ENCODE measurements at regions not wholly inside any gene's neighbourhood (a gene's known extent, or its start where the extent isn't known, plus 50 kb on each side); places are given as distances from the start of the nearest gene placed in this dataset.

DNA sequence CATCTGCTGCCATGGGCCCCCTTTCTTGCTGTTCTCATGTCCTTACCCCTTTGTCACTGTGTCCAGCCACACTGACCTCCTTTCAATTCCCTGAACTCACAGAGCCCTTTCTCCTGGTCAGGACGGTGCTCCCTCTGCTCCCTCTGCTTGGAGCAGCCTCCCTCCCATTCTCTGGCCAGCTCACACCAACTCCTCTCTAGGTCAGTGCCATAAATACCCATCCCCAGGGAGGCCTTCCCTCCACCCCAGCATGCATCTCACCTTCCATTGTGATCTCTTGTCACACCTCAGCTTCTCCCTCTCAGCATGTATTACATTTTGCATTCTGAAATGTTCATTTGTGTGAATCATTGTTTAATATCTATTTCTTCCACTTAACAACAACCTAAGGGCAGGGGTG is 50.9 kb upstream of the PRNP start:
- BruUV-seq (replicated peaks), result no TSS peak
- Histone ChIP-seq H3K9me3 (ENCODE audit: control insufficient read depth in 1 of 2, insufficient read depth in 1 of 2, low read depth in 1 of 2, low read length in 2 of 2) (no peaks in the 10 kb centered on the region), H3K4me2 (ENCODE audit: low read length) (no peak overlapping the region), H3K4me1 (ENCODE audit: control insufficient read depth in 1 of 2, insufficient read depth in 2 of 2, low read length in 2 of 2) (no peaks in the 10 kb centered on the region), H3K9ac (ENCODE audit: low read length) (no peak overlapping the region), H3K36me3 (ENCODE audit: control insufficient read depth in 1 of 2, insufficient read depth in 2 of 2, low read length in 2 of 2) (no peaks in the 10 kb centered on the region), H3K4me3 (replicated peaks in 1 of 2; ENCODE audit: low read depth in 1 of 2, low read length in 2 of 2) (no peak overlapping the region), H4K20me1 (ENCODE audit: insufficient read depth) (no peaks in the 10 kb centered on the region), H3K79me2 (ENCODE audit: insufficient read depth, low read length) (no peaks in the 10 kb centered on the region), H3K9me2 (ENCODE audit: insufficient read depth) (no peaks in the 10 kb centered on the region), H3K27me3 (ENCODE audit: insufficient read depth, low read length) (no peaks in the 10 kb centered on the region), H3K27ac (ENCODE audit: low read depth, low read length) (no peak overlapping the region), H2AFZ (ENCODE audit: low read depth, low read length, poor library complexity, severe bottlenecking) (no peak overlapping the region)
- CTCF ChIA-PET, result no interaction called here
- POLR2A ChIA-PET, result no interaction called here
- DNase-seq (ENCODE audit: low read depth, low spot score) (no peak), ATAC-seq (no peak)
- intact Hi-C loops (cut with micrococcal nuclease), result no loop called here
- no peak for TF ChIP-seq SP1 (IDR thresholded peaks at IDR 0.05; ENCODE audit: low read depth)
- TF ChIP-seq RAD21 (IDR thresholded peaks at IDR 0.05; ENCODE audit: low read depth), result no peak
- RAD21 ChIA-PET (ENCODE audit: low non-redundant PET in 1 of 2, low total read pairs in 2 of 2, uncharacterized antibody in 2 of 2, unreplicated experiment in 2 of 2), result no interaction called here

DNA sequence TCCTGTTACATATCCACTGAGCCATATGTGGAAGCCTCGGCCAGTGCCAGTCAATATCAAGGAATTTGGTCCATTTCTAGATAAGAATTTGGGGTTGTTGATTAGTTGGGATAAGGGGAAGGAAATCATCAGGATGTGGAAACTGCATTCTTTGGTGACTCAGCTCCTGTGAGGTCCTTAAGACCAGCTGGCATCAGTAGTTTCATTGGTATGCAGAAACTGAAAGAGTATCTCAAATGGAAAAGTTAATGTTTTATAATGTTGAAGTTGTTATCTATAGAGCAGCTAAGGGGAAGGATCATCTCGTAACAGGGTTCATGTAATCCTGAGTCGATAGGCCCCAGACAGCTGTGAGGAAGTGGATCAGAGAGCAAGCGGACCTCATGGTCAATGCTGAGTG is 52.5 kb upstream of the PRNP start:
- Histone ChIP-seq H3K4me3 (replicated peaks in 1 of 2; ENCODE audit: low read depth in 1 of 2, low read length in 2 of 2) (no peak overlapping the region), H3K27ac (ENCODE audit: low read depth, low read length) (no peak overlapping the region), H3K9ac (ENCODE audit: low read length) (no peak overlapping the region), H3K79me2 (ENCODE audit: insufficient read depth, low read length) (no peaks in the 10 kb centered on the region), H4K20me1 (ENCODE audit: insufficient read depth) (no peaks in the 10 kb centered on the region), H3K4me2 (ENCODE audit: low read length) (no peak overlapping the region), H3K36me3 (ENCODE audit: control insufficient read depth in 1 of 2, insufficient read depth in 2 of 2, low read length in 2 of 2) (no peaks in the 10 kb centered on the region), H3K4me1 (ENCODE audit: control insufficient read depth in 1 of 2, insufficient read depth in 2 of 2, low read length in 2 of 2) (no peaks in the 10 kb centered on the region), H3K27me3 (ENCODE audit: insufficient read depth, low read length) (no peaks in the 10 kb centered on the region), H3K9me2 (ENCODE audit: insufficient read depth) (no peaks in the 10 kb centered on the region), H2AFZ (ENCODE audit: low read depth, low read length, poor library complexity, severe bottlenecking) (no peak overlapping the region), H3K9me3 (ENCODE audit: control insufficient read depth in 1 of 2, insufficient read depth in 1 of 2, low read depth in 1 of 2, low read length in 2 of 2) (no peaks in the 10 kb centered on the region)
- DNase-seq (ENCODE audit: low read depth, low spot score) (no peak), ATAC-seq (no peak)
- ChIA-PET POLR2A (no interaction called here), CTCF (no interaction called here), RAD21 (ENCODE audit: low non-redundant PET in 1 of 2, low total read pairs in 2 of 2, uncharacterized antibody in 2 of 2, unreplicated experiment in 2 of 2) (no interaction called here)
- BruUV-seq (replicated peaks), result no TSS peak
- intact Hi-C loops (cut with micrococcal nuclease), result no loop called here
- TF ChIP-seq ZFX (IDR thresholded peaks at IDR 0.05) (no peak), TCF7L2 (IDR thresholded peaks at IDR 0.05; ENCODE audit: borderline replicate concordance, extremely low read depth, insufficient read depth, insufficient read length) (no peak), RAD21 (IDR thresholded peaks at IDR 0.05; ENCODE audit: low read depth) (no peak), POLR2A (IDR thresholded peaks at IDR 0.05; ENCODE audit: borderline replicate concordance, extremely low read depth, insufficient read depth, insufficient read length) (no peak), JUND (IDR thresholded peaks at IDR 0.05) (no peak)
- TF ChIP-seq, protein P1, sequence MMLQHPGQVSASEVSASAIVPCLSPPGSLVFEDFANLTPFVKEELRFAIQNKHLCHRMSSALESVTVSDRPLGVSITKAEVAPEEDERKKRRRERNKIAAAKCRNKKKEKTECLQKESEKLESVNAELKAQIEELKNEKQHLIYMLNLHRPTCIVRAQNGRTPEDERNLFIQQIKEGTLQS (IDR thresholded peaks at IDR 0.05), result no peak
